ENCODE measurements at regions not wholly inside any gene's neighbourhood (a gene's known extent, or its start where the extent isn't known, plus 50 kb on each side); places are given as distances from the start of the nearest gene placed in this dataset.

DNA sequence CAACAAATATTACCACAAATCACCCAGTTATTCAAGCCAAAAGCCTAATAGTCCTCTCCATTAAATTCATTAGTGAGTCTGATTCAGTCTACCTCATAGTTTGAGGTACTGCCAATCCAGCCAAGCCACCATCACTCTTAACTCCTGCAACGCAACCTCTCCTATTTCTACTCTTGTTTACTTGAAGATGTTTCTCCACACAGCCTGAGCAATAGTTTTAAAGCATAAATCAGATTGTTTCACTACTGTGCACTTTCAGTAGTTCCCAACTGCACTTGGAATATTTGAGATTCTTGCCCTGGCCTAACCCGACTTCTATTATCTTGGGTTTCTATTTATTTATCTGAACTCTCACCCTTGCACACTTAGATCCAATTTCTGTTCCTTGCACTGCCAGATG is 85.5 kb downstream of the YIPF5 start:
- DNase-seq: no peak

DNA sequence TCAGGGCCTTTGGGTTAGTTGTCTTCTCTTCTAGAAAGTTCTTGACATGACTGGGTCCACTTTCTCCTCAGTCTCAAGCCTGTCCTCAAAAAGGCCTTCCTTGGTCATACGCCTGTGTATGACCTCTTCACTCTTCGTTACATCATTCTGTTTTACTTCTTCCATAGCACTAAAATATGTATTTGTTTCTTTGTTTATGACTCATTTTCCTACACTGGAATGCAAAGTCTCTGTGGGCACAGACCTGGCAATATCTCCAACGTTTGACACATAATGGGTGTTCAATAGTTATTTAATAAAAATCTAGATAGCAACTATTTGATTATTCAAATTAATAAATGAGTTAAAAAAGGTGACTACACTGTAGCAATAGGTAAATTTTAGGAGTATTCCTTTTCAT is 85.1 kb downstream of the YIPF5 start:
- no peak for DNase-seq

DNA sequence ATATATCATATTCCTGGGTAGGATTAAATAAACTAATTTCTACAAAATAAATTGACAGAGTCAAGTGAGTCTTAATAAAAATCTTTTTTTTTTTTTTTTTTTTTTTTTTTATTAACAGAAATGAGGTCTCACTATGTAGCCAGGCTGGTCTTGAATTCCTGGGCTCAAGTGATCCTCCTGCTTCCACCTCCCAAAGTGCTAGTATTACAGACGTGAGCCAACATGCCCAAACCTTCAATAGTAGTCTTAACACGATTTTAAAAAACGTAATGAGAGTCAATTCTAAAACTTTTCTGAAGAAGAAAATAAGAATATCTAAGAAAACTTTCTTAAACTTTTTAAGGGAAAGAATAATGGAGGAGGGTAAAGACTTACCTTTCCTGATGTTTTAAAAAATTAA is 84.2 kb downstream of the YIPF5 start:
- no peak for DNase-seq

DNA sequence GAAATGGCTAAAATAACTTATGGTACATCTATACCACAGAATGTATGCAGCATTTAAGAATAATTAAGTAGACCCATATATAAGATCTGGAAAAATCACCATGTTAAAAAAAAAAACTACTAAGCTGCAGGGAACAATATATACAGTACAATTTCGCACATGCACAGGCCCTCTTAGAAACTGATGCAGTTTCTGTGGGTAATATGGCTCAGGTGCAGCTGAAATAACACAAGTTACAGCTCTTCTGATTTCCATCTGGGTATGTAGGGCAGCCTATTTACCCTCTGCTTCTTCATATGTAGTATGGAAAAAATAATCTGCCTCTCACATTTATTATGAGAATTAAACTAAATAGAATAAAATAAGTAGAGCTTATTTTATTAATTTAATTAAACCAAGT is 82.9 kb downstream of the YIPF5 start:
- DNase-seq: no peak

DNA sequence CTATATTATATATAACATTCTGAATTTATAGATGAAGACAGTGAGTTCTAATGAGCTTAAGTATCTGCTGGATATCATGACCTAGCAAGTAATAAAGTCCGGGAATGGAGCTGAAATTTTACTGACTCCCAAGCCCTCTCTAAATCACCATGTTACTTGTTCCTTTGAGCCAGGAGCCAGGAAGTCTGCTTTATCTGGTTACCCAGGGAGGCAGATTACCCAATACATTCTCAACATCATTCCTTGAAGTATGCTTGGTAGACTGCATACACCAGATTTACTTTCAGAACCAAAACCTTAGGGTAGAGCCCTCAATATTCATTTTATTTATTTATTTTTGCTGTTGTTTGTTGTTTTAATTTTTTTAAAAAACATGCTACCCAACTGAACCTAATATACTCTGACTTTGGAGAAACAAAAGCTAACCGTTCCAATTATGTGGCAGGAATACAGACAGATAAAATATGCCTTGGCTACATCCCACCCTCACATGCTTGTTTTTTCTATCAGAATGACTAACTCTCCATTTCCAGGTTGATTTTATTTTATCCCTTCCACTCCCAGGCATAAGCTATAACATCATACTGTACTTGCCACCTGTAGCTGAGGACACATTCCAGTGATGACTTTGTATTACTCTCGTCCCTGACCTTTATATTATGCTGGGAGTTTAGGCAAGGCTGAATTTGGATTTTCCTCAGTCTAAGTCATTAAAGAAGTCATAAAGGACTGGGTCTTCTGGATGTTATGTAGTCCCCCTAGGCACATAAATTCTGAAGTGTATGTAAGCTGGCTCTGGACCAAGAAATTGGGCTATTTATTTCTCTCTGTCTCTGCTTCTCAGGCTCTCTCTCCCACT is 82.0 kb downstream of the YIPF5 start:
- DNase-seq: no peak

DNA sequence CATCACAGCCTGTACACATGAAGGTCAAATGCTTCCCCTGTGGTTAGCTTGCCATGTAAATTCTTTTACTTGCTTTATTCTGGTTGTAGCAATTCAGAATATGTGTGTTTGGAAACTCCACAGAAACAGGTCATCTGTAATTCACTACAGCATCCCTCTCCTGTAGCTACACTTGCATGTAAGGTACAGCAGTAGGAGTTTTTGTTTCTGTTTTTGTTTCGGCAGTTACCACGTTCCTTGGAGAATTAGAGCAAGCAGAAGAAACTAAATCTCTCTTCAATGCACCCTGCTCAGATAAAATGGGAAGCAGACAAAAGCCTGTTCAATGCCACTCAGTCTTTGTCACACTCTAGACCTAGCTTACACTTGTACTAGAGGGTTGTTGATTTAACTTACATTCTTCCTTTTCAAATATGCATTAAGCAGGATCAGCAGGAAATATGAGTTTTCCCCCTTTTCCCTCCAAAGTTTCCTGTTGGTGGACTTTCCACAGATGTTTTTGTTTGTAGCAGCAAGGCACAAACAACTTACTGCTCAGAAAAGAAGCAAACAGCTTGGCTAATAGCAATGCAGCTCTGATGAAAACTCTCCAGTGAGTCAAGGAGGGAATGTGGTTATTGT is 80.9 kb downstream of the YIPF5 start:
- no peak for DNase-seq

DNA sequence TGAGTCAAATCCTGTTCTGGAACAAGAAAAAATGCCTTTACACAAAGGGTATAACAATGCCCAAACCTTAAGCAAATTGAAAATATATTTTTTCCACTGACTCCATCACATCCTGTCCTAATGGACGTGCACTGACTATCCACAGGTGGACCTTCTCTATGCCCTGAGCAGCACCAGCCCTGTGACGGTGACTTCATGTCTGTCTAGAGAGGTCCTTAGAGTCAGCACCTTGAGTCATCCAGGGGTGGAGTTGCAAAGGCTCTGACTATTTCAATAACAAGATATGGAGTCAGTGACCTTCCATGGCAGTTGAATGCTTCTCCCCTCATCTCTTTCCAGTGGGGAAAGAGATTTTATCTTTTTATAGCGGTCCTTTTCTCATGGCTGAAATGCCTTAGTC is 78.0 kb downstream of the YIPF5 start:
- no peak for DNase-seq

DNA sequence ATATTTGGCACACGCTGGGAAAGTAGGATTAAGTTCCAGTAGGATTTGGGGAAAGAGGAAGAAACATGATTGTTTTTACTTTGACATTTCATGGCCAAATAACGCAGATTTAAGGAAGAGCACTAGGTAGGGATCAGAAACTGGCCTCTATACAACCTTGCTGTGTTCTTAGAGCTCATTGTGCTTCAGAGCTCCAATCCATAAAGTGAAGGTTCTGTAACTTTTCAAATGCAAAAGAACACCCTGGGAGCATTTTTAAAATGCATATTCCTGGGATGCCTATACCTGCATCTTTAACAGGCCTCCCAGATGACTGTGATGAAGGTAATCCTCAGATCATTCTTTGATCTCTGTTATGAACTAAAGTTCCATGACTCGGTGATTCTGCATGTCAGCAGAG is 77.1 kb downstream of the YIPF5 start:
- no peak for DNase-seq

DNA sequence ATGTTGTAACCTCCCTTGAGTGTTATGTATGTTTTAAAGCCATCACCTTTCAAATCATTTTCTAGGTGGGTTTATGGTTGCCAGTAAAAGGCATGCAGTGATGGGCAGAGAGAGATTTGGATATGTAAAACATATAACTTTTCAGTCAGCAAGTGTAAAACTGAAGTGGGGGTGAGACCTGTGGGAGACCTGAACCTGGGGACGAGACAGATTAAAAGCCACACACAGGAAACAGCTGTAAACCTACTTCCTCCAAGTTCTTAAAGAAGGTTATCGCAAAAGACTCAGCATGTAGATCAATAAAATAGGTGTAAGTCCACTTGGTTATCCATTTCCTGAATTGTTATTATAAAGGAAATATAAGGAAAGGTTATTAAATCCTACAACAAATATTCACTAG is 76.6 kb downstream of the YIPF5 start:
- no peak for DNase-seq

DNA sequence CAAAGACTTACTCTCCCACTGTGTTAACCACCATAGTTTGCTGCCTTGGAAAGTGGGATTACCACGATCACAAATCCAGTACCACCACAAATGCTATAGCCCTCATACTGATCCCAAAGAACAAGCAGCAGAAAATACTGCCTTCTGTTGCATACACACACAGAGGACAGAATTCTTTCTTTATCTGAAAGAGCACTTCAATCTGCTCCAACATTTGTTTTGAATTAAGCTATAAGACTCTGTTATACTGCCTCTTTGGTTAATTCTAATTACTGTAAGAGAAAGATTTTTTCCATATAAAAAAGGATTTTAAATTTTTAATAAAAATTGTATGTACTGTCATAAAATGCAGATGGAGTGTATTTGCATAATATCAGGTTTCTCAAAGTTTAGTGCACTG is 69.8 kb downstream of the YIPF5 start:
- DNase-seq: no peak

DNA sequence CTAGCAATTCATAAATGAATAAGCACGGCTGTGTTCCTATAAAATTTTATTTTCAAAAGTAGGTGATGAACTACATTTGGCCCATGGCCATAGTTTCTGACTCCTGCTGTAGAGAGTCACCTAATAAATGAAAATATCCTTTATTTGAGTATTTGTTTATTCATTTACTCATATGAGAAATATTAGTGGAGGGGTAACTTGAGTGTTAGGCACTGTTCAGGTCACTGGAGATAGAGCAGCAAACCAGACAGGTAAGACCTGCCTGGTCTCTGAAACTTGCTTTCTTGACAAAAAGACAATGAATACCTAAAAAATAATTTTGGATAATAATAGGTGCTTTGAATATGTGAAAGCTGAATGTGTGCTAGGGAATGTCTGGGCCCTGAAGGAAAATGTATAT is 68.8 kb downstream of the YIPF5 start:
- no peak for DNase-seq

DNA sequence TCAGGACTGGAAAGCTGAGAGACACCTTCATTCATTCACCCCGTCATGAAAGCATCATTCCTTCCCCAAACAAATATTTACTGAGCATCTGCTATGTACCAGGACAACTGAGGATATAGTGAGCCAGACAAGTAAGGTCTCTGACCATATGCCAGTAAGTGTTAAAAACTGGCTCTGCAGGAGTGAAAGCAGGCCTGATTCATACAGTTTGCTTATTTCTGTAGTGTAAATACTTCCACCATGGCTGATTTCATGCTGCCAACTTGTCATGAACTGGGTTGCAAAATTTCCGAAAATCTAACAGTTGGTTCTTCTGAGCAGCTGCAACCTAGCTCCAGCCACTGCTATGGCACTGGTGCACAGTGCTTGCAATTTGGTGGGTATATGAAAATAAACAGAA is 68.1 kb downstream of the YIPF5 start:
- DNase-seq: no peak

DNA sequence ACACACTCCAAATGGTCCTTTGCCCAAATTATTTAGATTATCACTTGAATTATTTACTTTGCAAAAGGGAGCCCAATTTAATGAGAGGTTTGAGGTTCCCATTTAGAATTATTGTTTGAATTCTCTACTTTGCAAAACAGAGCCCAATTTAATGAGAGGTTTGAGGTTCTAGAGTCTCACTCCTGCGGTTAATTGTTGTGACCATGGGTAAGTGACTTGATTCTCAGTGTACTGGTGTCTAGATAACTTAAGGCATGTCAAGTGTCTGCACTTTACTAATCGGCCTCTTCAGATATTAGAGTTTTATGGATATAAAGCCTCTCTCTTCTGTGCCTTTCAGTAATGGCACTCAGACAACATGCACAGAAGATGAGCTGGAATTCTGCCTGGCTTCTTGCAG is 67.5 kb downstream of the YIPF5 start:
- no peak for DNase-seq

DNA sequence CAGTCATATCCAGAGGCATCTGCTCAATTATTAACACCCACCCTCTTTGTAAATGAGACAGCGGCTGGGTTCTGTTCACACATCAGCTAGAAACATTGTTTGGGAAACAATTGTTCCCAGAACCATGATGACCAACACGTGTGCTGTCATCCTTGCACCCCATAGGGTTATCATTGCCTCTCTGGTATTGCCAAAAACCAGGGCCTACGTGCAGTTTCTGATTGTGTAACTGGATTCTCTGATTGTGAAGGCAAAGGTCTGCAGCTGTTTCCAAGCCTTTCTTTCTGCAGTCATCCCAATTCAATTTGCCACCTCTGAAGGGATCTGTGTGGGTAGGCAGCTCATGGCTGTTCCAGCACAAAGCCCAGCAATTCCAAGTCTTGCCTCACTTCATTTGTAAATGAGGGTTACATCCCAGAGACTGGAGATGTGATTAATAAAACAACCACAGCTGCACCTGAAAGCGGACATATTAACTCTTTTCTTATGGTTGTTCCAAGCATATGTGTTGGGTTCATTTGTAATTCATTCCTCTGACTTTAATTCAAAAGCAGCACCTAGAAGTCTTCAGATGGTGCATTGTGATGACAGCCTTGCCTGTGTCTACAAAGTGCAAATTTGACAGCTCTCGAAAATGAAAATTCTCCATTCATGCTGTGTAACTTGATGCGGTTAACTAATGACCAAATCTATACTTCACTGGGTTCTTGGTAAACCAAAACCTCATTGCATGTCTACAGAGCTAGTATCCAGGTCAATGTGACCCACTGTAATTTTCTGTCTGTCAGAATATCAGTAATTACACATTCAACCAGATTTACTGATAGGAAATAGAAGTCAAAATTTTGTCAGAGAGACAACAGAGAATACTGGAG is 66.6 kb downstream of the YIPF5 start:
- DNase-seq: no peak

DNA sequence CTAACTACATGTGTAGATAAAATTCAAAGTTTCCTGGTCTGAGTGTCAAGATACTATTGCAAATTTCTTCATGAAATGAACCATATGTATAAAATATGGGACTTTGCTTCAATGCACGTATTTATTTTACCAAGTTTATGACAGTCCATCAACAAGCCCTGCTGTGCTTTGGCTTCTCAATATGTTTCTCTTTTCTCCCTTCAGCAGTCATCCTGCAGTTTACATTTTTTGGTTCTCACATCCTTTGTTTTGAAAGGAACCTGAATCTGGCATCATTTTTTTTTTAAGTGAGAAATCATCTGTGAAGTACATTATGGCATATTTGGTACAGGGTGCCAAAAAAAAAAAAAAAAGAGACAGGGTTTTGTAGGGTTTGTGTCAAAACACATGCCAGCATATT is 65.1 kb downstream of the YIPF5 start:
- no peak for DNase-seq

DNA sequence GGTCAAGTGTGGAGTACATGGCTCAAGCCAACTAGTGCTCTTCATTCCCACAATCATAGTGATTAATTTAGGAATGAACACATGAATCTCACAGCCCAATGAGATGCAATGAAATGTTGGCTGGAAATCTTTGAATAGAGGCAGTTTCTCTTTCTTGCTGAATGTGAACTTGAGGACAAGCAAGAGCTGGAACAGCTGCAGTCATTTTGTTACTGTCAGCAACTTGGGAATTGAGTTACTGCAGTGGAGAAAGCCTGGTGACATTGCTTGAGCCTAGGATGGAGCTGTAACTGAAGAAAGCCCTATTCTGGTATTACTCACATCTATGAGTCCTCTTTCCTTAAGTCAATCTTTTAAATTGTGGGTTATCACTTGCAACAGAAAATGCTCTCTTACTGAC is 62.3 kb downstream of the YIPF5 start:
- no peak for DNase-seq
